NB4 (cell line): ENCODE measurements at regions not wholly inside any gene's neighbourhood (a gene's known extent, or its start where the extent isn't known, plus 50 kb on each side); places are given as distances from the start of the nearest gene placed in this dataset.

Experiments used
- CTCF ChIP-seq: IDR thresholded peaks from one replicate; pipeline ENCODE4 v1.5.1; 2012; ENCODE audit warnings: low read depth, low read length
- MAX ChIP-seq: IDR thresholded peaks from 2 replicates; pipeline ENCODE4 v1.6.1; 2011; ENCODE audit warnings: low read depth, low read length
- MYC ChIP-seq: IDR thresholded peaks from 2 replicates; pipeline ENCODE4 v1.6.1; 2011; ENCODE audit warnings: low read depth, low read length
- POLR2A ChIP-seq: IDR thresholded peaks from 2 replicates; pipeline ENCODE4 v1.6.1; 2011; ENCODE audit warnings: mild to moderate bottlenecking; ENCODE audit not compliant: insufficient read length; ENCODE audit errors: extremely low read depth

- no peak for TF ChIP-seq POLR2A
- no peak for TF ChIP-seq CTCF
- no peak for TF ChIP-seq MAX
- no peak for TF ChIP-seq MYC
These were observed 247.7 kb upstream of the IRS2 start for GRCh38 chr13:110034031-110034549.
